HL-60 (cell line): ENCODE measurements at regions not wholly inside any gene's neighbourhood (a gene's known extent, or its start where the extent isn't known, plus 50 kb on each side); places are given as distances from the start of the nearest gene placed in this dataset.

Experiments used
- CTCF ChIP-seq: IDR thresholded peaks from one replicate; pipeline ENCODE4 v1.5.1; 2011; ENCODE audit warnings: low read length, control low read depth, inconsistent platforms; ENCODE audit not compliant: insufficient read depth
- GABPA ChIP-seq: IDR thresholded peaks from 2 replicates; pipeline ENCODE4 v1.6.1; 2012; ENCODE audit warnings: low read depth
- POLR2AphosphoS5 ChIP-seq: IDR thresholded peaks from 2 replicates; pipeline ENCODE4 v1.6.1; 2012; ENCODE audit warnings: low read depth
- REST ChIP-seq: IDR thresholded peaks from 2 replicates; pipeline ENCODE4 v1.6.1; 2012; ENCODE audit warnings: low read depth; ENCODE audit not compliant: insufficient replicate concordance

DNA sequence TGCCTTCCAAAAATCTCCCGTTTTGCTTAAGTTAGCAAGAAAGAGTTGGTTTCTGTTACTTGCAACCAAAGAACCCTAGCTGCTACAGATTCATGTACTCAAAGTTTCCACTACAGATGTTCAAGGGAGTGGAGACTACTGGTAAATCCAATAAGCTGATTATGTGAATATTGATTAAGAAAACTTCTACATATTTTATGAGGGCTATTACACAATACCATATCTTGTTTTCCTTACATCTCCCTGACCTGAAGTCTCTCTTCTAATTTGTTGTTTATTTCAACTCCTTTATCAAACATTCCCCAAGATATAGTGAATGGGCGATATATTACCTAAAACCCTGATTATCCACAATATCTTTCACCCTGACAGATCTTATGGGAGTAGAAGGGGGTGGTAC is 164.4 kb upstream of the PLXNC1 start:
- no peak for TF ChIP-seq CTCF
- no peak for TF ChIP-seq POLR2AphosphoS5
- no peak for TF ChIP-seq REST
- TF ChIP-seq GABPA = no peak
